SK-N-SH treated with all-trans-retinoic acid at 6 μM for 48 hours (cell line): ENCODE measurements at regions not wholly inside any gene's neighbourhood (a gene's known extent, or its start where the extent isn't known, plus 50 kb on each side); places are given as distances from the start of the nearest gene placed in this dataset.

ENCODE experiments used
- ATAC-seq: fragments of 200-7000 bp; cut with Tn5 transposase; 3 replicates; pipeline ENCODE4 v1.9.1; 2020; ENCODE audit warnings: mild to moderate bottlenecking, moderate library complexity
- ARNTL ChIP-seq: fragments of 450-650 bp; formaldehyde crosslinking; IDR thresholded peaks from 2 replicates; pipeline ENCODE4 v1.5.0; 2020; ENCODE audit warnings: low read depth, mild to moderate bottlenecking, moderate library complexity, borderline replicate concordance
- BACH2 ChIP-seq: fragments of 250-450 bp; sonication (Bioruptor Pico); IDR thresholded peaks from 2 replicates; pipeline ENCODE4 v1.9.0; 2021; ENCODE audit warnings: mild to moderate bottlenecking, borderline replicate concordance
- ESRRG ChIP-seq: fragments of 250-450 bp; sonication (Bioruptor Pico); IDR thresholded peaks from 2 replicates; pipeline ENCODE4 v1.6.1; 2021; ENCODE audit warnings: mild to moderate bottlenecking
- GLIS3 ChIP-seq: fragments of 250-450 bp; sonication (Bioruptor Pico); IDR thresholded peaks from 2 replicates; pipeline ENCODE4 v1.5.0; 2020; ENCODE audit warnings: mild to moderate bottlenecking, moderate library complexity
- ISL1 ChIP-seq: fragments of 250-450 bp; sonication (Bioruptor Pico); IDR thresholded peaks from 2 replicates; pipeline ENCODE4 v2.1.2; 2022; ENCODE audit warnings: mild to moderate bottlenecking, moderate library complexity
- OSR1 ChIP-seq: fragments of 250-450 bp; sonication (Bioruptor Pico); IDR thresholded peaks from 2 replicates; pipeline ENCODE4 v1.8.0; 2022; ENCODE audit warnings: moderate library complexity, mild to moderate bottlenecking, inconsistent platforms
- PPARA ChIP-seq: fragments of 250-450 bp; sonication (Bioruptor Pico); IDR thresholded peaks from 2 replicates; pipeline ENCODE4 v1.5.0; 2020; ENCODE audit warnings: mild to moderate bottlenecking, borderline replicate concordance
- RARB ChIP-seq: fragments of 250-450 bp; sonication (Bioruptor Pico); IDR thresholded peaks from 2 replicates; pipeline ENCODE4 v1.8.0; 2021; ENCODE audit warnings: mild to moderate bottlenecking, moderate library complexity
- SNAI2 ChIP-seq: fragments of 250-450 bp; sonication (Bioruptor Pico); IDR thresholded peaks from 2 replicates; pipeline ENCODE4 v1.5.0; 2020; ENCODE audit warnings: mild to moderate bottlenecking, moderate library complexity
- TCF4 ChIP-seq: fragments of 250-450 bp; sonication (Bioruptor Pico); IDR thresholded peaks from 2 replicates; pipeline ENCODE4 v1.8.0; 2021; ENCODE audit warnings: mild to moderate bottlenecking, moderate library complexity, borderline replicate concordance
- TOX ChIP-seq: fragments of 250-450 bp; sonication (Bioruptor Pico); IDR thresholded peaks from 2 replicates; pipeline ENCODE4 v1.8.0; 2021; ENCODE audit warnings: mild to moderate bottlenecking, moderate library complexity, borderline replicate concordance
- ZFP3 ChIP-seq: fragments of 250-450 bp; sonication (Bioruptor Pico); IDR thresholded peaks from 2 replicates; pipeline ENCODE4 v1.5.0; 2020; ENCODE audit warnings: mild to moderate bottlenecking, moderate library complexity
- ZFP30 ChIP-seq: fragments of 450-650 bp; formaldehyde crosslinking; IDR thresholded peaks from 2 replicates; pipeline ENCODE4 v1.5.0; 2022; ENCODE audit warnings: mild to moderate bottlenecking, moderate library complexity
- ZNF565 ChIP-seq: fragments of 450-650 bp; formaldehyde crosslinking; conservative IDR thresholded peaks from 2 replicates; pipeline ENCODE4 v1.5.0; 2020; ENCODE audit warnings: low read depth, mild to moderate bottlenecking, moderate library complexity
- ZNF70 ChIP-seq: fragments of 450-650 bp; formaldehyde crosslinking; IDR thresholded peaks from 2 replicates; pipeline ENCODE4 v1.5.0; 2020; ENCODE audit warnings: mild to moderate bottlenecking, moderate library complexity
- TF ChIP-seq, protein P1 (sequence below): fragments of 250-450 bp; sonication (Bioruptor Pico); IDR thresholded peaks from 2 replicates; pipeline ENCODE4 v1.5.1; 2020; ENCODE audit warnings: low read depth, mild to moderate bottlenecking, moderate library complexity
- TF ChIP-seq, protein P2 (sequence below): fragments of 250-450 bp; sonication (Bioruptor Pico); IDR thresholded peaks from 2 replicates; pipeline ENCODE4 v1.8.0; 2020; ENCODE audit warnings: mild to moderate bottlenecking, moderate library complexity, borderline replicate concordance
- TF ChIP-seq, protein P3 (sequence below): fragments of 250-450 bp; sonication (Bioruptor Pico); IDR thresholded peaks from 2 replicates; pipeline ENCODE4 v1.5.1; 2021; ENCODE audit warnings: mild to moderate bottlenecking, moderate library complexity
- TF ChIP-seq, protein P4 (sequence below): fragments of 250-450 bp; sonication (Bioruptor Pico); IDR thresholded peaks from 2 replicates; pipeline ENCODE4 v1.8.0; 2021; ENCODE audit warnings: low read depth, mild to moderate bottlenecking, moderate library complexity, borderline replicate concordance
- TF ChIP-seq, protein P5 (sequence below): fragments of 250-450 bp; sonication (Bioruptor Pico); IDR thresholded peaks from 2 replicates; pipeline ENCODE4 v1.5.0; 2020; ENCODE audit warnings: mild to moderate bottlenecking, moderate library complexity

DNA sequence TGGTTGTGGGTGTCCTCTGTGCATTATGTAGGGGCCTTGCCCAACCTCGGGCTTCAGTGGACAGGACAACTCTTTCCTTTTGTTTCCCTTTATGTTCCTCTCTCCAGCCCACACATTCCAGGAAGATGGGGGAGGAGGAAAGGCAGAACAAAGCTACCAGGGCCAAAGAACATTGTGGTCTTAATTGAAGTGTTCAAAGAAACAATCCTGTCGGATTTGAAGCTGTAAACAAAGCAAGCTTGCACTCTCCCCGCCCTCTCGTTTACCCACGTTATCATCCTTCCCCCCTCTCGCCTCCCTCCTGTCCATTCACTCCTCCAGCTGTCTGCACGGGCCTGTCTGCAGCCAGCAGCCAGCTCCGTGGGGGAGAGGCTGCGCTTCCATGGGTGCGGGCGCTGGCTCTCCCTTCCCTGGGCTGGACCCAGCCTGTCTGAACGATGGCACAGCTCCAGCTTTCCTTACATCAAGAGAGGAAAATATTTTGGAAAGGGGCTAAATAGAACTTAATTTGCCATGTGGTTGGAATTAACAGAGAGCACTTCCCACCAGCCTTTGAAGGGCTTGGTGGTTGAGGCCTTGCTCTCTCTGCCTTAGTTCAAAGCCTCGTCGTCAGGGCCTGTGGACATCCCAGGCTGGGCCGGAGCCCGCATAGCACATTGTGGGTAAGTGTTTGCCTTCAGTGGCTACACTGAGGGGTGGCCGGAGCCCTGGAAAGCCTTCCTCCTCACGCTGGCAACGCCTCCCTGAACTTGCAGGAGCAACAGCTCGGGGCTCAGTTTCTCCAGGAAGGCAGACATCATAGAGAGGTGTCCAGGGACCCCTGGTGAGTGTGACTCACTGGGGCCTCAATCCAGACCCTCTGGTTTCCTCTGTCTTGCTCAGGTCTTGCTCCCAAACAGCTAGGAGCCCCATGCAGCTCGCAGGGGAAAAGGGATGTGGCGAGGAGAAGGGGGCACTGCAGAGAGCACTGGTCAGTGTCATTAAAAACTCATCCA, 60.6 kb upstream of the HS6ST1 start:
- TF ChIP-seq GLIS3, result no peak
- TF ChIP-seq, protein P1, sequence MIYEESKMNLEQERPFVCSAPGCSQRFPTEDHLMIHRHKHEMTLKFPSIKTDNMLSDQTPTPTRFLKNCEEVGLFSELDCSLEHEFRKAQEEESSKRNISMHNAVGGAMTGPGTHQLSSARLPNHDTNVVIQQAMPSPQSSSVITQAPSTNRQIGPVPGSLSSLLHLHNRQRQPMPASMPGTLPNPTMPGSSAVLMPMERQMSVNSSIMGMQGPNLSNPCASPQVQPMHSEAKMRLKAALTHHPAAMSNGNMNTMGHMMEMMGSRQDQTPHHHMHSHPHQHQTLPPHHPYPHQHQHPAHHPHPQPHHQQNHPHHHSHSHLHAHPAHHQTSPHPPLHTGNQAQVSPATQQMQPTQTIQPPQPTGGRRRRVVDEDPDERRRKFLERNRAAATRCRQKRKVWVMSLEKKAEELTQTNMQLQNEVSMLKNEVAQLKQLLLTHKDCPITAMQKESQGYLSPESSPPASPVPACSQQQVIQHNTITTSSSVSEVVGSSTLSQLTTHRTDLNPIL (CRISPR knock-in tag), result no peak
- TF ChIP-seq, protein P2, sequence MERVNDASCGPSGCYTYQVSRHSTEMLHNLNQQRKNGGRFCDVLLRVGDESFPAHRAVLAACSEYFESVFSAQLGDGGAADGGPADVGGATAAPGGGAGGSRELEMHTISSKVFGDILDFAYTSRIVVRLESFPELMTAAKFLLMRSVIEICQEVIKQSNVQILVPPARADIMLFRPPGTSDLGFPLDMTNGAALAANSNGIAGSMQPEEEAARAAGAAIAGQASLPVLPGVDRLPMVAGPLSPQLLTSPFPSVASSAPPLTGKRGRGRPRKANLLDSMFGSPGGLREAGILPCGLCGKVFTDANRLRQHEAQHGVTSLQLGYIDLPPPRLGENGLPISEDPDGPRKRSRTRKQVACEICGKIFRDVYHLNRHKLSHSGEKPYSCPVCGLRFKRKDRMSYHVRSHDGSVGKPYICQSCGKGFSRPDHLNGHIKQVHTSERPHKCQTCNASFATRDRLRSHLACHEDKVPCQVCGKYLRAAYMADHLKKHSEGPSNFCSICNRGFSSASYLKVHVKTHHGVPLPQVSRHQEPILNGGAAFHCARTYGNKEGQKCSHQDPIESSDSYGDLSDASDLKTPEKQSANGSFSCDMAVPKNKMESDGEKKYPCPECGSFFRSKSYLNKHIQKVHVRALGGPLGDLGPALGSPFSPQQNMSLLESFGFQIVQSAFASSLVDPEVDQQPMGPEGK (CRISPR knock-in tag), result no peak
- no peak for TF ChIP-seq PPARA (CRISPR knock-in tag)
- no peak for TF ChIP-seq OSR1 (CRISPR knock-in tag)
- TF ChIP-seq ZFP3 (CRISPR knock-in tag), result no peak
- TF ChIP-seq TOX (CRISPR knock-in tag), result no peak
- no peak for TF ChIP-seq ARNTL (CRISPR knock-in tag)
- TF ChIP-seq ZNF565, result no peak
- TF ChIP-seq BACH2 (CRISPR knock-in tag), result no peak
- TF ChIP-seq, protein P3, sequence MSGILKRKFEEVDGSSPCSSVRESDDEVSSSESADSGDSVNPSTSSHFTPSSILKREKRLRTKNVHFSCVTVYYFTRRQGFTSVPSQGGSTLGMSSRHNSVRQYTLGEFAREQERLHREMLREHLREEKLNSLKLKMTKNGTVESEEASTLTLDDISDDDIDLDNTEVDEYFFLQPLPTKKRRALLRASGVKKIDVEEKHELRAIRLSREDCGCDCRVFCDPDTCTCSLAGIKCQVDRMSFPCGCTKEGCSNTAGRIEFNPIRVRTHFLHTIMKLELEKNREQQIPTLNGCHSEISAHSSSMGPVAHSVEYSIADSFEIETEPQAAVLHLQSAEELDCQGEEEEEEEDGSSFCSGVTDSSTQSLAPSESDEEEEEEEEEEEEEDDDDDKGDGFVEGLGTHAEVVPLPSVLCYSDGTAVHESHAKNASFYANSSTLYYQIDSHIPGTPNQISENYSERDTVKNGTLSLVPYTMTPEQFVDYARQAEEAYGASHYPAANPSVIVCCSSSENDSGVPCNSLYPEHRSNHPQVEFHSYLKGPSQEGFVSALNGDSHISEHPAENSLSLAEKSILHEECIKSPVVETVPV, result no peak
- no peak for TF ChIP-seq TCF4 (CRISPR knock-in tag)
- TF ChIP-seq SNAI2 (CRISPR knock-in tag), result no peak
- TF ChIP-seq, protein P4, sequence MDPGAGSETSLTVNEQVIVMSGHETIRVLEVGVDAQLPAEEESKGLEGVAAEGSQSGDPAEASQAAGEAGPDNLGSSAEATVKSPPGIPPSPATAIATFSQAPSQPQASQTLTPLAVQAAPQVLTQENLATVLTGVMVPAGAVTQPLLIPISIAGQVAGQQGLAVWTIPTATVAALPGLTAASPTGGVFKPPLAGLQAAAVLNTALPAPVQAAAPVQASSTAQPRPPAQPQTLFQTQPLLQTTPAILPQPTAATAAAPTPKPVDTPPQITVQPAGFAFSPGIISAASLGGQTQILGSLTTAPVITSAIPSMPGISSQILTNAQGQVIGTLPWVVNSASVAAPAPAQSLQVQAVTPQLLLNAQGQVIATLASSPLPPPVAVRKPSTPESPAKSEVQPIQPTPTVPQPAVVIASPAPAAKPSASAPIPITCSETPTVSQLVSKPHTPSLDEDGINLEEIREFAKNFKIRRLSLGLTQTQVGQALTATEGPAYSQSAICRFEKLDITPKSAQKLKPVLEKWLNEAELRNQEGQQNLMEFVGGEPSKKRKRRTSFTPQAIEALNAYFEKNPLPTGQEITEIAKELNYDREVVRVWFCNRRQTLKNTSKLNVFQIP (CRISPR knock-in tag), result no peak
- ATAC-seq, result peak; percentile 14; the same call in 1 of the 3 replicates

DNA sequence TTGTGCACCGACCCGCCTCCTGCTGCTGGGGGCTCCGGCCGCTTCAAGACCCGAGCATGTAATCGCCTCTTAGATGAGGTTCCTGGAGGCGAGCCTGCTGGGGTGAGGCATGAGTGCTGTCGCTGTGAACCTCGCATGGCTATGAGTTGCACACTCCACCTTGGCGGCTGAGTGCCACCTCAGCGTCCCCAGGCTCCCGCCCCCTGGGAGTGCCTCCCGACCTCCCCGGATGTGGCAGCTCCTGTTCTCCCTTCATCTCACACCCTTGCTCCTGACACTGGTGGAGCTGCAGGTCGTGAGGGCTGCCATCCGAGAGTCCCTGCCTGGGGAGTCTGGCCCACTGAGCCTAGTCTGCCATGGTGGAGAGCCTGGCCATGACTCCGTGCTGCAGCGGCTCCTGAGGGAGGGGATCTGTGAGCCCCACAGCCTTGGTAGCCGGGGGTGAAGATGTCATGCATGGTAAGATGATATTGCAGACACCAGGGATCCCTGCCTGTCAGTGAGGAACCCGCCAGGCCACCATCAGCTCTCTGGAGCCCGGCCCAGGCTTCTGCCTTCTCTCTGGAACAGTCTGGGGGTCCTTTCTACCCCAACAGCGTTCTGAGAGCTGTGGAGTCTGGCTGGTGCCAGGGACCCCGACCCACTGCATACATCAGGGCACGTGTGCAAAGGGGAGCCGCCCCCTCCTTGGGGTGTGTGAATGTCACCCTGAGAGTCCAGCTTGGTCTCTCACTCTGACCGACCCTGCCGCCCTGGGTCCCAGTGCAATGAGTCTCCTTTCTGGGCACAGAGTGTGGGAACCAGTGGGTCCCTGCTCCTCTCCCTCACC, 61.6 kb upstream of the HS6ST1 start:
- ATAC-seq, result no peak
- no peak for TF ChIP-seq ISL1 (CRISPR knock-in tag)

DNA sequence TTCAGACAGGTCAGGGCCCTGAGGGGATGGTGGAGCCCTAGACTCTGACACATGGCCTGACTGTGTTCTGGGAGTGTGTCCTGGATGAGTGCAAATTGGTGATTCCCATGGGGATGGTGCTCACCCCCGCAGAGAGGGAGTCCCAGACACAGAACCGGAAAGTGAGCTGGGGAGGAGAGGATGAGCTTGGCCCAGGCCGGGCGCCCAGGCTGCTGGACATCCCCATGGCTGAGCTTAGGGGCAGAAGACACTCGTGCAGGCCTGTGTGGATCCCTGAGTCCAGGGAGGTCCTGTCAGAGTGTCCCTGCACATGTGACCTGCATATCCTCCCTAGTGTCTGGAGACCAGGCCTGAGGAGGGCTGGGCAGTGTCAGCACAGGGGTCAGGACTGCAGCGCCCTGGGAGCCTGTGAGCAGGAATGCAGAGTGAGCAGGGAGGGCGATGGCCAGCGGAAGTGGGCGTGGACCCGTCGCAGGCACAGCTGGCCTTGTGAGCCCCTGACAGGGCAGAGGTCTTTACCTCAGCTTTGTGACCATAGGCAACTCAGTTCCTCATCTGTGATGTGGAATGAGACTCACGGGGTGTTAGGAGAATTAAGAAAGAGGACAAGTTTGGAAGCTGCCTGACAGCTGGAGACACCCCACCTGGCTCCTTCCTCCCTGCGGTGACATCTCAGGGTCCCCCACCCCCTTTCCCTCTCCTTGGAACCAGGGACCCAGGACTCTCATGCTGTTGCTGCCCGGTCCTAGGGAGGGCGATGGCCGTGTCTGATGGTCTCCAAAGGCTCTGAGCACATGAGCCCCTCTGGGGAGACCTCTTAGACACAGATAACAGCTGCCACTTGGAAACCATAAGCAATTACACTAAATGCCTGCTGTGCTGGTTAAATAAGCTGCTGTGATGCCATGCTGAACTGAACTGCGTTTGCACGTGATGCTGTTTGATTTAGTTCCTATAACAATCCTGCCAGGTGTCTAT, 62.6 kb upstream of the HS6ST1 start:
- ATAC-seq, result no peak
- no peak for TF ChIP-seq ISL1 (CRISPR knock-in tag)
- TF ChIP-seq RARB (CRISPR knock-in tag), result no peak
- TF ChIP-seq SNAI2 (CRISPR knock-in tag), result no peak

DNA sequence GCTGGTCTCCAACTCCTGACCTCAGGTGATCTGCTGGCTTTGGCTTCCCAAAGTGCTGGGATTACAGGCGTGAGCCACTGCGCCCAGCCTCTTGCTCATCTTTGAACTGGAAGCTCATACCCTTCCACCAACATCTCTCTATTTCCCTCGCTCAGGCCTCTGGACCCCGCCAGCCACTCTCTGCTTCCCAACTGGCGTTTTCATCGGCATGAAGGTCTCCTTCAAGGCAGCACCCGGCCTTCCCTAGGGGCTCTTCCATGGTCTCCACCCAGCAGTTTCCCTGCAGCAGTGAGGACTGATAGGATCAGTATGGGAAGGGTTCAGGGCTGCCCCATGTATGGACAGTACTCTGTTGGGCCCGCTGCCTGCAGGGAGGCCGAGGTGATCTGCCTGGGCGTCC, 65.8 kb upstream of the HS6ST1 start:
- no peak for TF ChIP-seq ESRRG (CRISPR knock-in tag)
- TF ChIP-seq, protein P5, sequence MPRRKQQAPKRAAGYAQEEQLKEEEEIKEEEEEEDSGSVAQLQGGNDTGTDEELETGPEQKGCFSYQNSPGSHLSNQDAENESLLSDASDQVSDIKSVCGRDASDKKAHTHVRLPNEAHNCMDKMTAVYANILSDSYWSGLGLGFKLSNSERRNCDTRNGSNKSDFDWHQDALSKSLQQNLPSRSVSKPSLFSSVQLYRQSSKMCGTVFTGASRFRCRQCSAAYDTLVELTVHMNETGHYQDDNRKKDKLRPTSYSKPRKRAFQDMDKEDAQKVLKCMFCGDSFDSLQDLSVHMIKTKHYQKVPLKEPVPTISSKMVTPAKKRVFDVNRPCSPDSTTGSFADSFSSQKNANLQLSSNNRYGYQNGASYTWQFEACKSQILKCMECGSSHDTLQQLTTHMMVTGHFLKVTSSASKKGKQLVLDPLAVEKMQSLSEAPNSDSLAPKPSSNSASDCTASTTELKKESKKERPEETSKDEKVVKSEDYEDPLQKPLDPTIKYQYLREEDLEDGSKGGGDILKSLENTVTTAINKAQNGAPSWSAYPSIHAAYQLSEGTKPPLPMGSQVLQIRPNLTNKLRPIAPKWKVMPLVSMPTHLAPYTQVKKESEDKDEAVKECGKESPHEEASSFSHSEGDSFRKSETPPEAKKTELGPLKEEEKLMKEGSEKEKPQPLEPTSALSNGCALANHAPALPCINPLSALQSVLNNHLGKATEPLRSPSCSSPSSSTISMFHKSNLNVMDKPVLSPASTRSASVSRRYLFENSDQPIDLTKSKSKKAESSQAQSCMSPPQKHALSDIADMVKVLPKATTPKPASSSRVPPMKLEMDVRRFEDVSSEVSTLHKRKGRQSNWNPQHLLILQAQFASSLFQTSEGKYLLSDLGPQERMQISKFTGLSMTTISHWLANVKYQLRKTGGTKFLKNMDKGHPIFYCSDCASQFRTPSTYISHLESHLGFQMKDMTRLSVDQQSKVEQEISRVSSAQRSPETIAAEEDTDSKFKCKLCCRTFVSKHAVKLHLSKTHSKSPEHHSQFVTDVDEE (CRISPR knock-in tag), result no peak
- no peak for TF ChIP-seq TOX (CRISPR knock-in tag)
- TF ChIP-seq ZNF70 (CRISPR knock-in tag), result no peak
- TF ChIP-seq ZNF565, result no peak
- TF ChIP-seq ZFP3 (CRISPR knock-in tag), result no peak
- no peak for TF ChIP-seq ZFP30 (CRISPR knock-in tag)
- TF ChIP-seq, protein P1 (CRISPR knock-in tag), result no peak
- no peak for ATAC-seq
